ENCODE measurements at regions not wholly inside any gene's neighbourhood (a gene's known extent, or its start where the extent isn't known, plus 50 kb on each side); places are given as distances from the start of the nearest gene placed in this dataset.
"Not testable (repeated sequence)": the region's sequence is repeated elsewhere in the genome, so short reads cannot be mapped to it uniquely, and the experiment has no call there.

DNA sequence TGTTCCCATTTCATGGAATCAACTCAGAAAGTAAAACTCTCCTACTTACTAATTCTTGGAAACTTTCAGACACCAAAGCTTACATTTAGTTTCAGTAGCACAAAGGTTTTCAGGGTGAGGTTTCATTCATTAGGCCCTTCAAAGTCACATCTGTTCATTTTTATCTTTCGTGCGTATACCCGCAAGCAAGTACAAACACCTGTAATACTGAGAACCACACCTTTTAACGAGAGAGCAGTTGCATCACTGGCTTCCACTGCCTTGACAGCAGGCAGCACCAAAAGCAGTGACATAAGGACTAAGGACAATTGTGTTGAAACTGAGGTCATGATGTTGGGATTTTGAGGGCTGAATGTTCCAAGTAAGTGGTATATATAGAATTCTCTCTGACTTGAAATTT is 60.5 kb downstream of the GOLGA6L22 start:
- POLR2A ChIA-PET, H3K9me3 Mint-ChIP-seq, H3K36me3 Mint-ChIP-seq: not testable (repeated sequence)

DNA sequence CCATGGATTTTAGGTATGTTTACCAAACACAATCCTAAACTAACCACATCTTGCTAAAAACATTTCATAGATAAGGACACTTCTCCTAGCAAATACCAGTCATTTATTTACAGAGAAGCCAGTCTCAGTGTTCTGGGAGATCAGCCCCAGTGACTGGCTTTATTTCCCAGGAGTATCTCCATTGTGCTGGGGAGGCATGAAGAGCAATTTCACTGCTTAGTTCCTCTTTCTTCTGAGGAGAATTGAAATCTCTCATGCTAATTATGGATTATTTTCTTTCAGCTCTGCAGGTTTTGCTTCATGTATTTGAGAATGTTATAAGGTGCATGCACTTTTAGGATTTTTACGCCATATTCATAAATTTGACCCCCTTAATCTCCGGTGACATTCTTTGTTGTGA is 67.8 kb downstream of the GOLGA6L22 start:
- POLR2A ChIA-PET: not testable (repeated sequence)

More for the DNA sequence above, 60.5 kb downstream of the GOLGA6L22 start:
- H3K4me3 Mint-ChIP-seq, H3K4me1 Mint-ChIP-seq, H3K27ac Mint-ChIP-seq, H3K27me3 Mint-ChIP-seq, DNase-seq, ATAC-seq: not testable (repeated sequence)

DNA sequence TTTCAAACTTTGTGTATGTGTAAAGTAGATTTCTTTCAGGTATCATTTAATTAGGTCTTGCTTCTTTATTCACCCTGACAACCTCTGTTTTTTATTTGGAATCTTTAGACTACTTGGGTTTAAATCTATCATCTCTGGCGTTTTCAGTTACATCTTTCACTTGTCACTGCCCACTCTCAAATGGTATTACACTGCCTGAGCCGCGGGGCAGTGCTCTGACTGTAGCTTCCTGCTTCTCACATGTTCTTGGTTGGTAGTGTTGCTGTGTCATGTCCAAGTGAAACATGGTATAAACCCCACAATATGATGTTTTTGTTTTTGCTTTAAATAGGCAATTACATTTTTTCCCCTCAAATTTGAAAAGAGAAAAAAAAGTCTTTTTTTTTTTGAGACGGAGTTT is 68.3 kb downstream of the GOLGA6L22 start:
- H3K27ac Mint-ChIP-seq, H3K4me3 Mint-ChIP-seq, H3K36me3 Mint-ChIP-seq, H3K4me1 Mint-ChIP-seq, H3K27me3 Mint-ChIP-seq, H3K9me3 Mint-ChIP-seq, ATAC-seq, POLR2A ChIA-PET, DNase-seq: not testable (repeated sequence)

More for the DNA sequence above, 67.8 kb downstream of the GOLGA6L22 start:
- not testable (repeated sequence) for DNase-seq, H3K9me3 Mint-ChIP-seq, ATAC-seq, H3K4me1 Mint-ChIP-seq, H3K27ac Mint-ChIP-seq, H3K4me3 Mint-ChIP-seq, H3K27me3 Mint-ChIP-seq, H3K36me3 Mint-ChIP-seq

DNA sequence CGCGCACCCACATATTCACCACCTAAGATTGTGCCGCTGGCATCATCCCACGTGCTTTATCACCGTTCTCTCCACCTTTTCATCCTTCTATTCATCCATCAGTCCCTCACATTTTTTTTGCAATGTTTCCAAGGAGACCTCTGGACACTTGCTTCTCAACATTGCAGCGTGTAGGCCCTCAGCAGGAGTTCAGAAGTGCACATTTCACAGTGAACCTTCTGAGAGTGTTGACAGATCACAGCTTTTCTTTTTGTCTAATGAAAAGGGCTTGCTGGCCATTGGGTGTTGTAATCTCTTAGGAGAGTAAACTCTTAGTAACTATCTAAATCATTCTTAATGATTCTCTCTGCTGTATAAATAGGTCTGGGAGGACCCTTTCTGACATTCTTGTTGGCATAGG is 70.5 kb downstream of the GOLGA6L22 start:
- H3K27me3 Mint-ChIP-seq, H3K27ac Mint-ChIP-seq, H3K36me3 Mint-ChIP-seq, POLR2A ChIA-PET, ATAC-seq, H3K4me3 Mint-ChIP-seq, H3K4me1 Mint-ChIP-seq, H3K9me3 Mint-ChIP-seq, DNase-seq: not testable (repeated sequence)

DNA sequence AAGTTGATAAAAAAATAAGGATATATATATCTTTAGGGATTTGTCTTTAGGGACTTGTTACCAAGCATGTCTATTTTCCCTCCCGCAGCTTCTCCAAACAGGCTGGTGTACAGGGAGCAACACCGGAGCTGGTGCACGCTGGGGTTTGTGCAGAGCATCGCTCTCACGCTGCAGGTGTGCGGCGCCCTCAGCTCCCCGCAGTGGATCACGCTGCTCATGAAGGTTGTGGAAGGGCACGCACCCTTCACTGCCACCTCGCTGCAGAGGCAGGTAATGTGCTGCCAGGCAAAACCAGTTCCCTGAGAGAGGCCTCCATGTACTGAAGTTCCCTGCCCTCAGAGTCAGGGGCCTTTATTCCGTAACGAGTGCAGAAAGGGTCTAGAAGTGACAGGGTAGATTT is 101.0 kb downstream of the GOLGA6L22 start:
- H3K9me3 Mint-ChIP-seq, H3K4me3 Mint-ChIP-seq, POLR2A ChIA-PET, ATAC-seq, DNase-seq, H3K36me3 Mint-ChIP-seq, H3K27ac Mint-ChIP-seq, H3K27me3 Mint-ChIP-seq, H3K4me1 Mint-ChIP-seq: not testable (repeated sequence)

DNA sequence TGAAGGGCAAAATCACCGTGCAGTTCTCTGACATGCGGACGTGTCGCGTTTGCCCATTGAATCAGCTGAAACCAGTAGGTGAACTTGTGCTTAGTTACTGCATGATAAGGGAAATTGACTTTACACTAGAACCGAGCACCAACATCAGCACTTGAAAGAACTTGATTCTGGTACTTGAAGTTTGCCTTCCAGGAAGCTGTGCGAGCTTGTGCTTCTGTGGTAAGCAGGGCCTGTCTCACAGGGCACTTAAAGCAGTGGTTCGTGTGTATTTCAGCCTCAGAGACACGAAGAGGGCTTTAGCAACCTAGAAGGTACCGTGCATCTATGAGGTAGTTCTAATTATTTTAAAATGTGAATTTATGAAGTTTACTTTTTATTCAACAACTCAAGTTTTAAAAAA is 103.0 kb downstream of the GOLGA6L22 start:
- H3K4me3 Mint-ChIP-seq, H3K36me3 Mint-ChIP-seq, H3K27me3 Mint-ChIP-seq, H3K9me3 Mint-ChIP-seq, H3K27ac Mint-ChIP-seq, ATAC-seq, POLR2A ChIA-PET, H3K4me1 Mint-ChIP-seq, DNase-seq: not testable (repeated sequence)

DNA sequence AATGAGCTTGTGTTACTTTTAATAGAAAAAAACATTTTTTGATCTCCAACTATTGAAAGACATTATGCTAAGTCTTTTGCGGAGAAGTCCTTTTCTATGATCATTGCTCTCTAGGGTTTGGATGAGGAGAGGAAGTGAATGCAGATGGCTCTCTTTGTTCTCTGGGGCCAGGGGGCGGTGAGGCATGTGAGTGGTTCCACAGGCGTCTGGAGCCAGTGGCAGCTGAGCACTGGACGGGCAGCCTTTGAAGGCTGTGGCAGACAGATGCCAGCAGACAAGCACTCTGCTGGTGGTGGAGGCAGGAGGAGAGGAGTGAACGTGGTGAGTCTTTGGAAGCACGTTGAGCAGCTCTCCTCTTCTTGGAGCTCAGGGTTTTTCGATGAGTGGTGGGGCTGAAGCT is 107.8 kb downstream of the GOLGA6L22 start:
- H3K27me3 Mint-ChIP-seq, H3K4me1 Mint-ChIP-seq, H3K27ac Mint-ChIP-seq, H3K36me3 Mint-ChIP-seq, POLR2A ChIA-PET, H3K9me3 Mint-ChIP-seq, ATAC-seq, H3K4me3 Mint-ChIP-seq, DNase-seq: not testable (repeated sequence)

DNA sequence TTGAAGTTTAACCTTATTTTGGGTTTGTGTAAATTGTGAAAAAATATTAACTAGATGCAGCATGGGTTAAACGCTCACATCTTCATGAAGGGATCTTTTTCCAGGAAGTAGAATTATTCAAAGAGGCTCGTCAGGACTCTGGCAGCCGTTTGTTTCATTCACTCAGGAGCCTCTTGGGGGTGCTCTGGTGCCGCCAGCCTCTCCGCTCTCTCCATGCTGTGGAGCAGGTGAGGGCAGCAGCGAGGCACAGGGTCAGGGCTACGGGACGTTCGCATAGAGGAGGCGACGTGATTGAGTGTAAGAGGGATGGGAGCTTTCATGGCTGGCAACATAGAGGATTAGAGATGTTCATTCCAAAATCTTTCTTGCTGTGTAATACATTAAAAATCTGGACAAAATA is 110.8 kb downstream of the GOLGA6L22 start:
- peaks cover 0 to 13% (median 0%) of the 10 kb centered on the region in 3 donors for H3K36me3 Mint-ChIP-seq
- H3K4me1 Mint-ChIP-seq, ATAC-seq, H3K27ac Mint-ChIP-seq, H3K4me3 Mint-ChIP-seq, POLR2A ChIA-PET, H3K27me3 Mint-ChIP-seq, DNase-seq, H3K9me3 Mint-ChIP-seq: not testable (repeated sequence)

DNA sequence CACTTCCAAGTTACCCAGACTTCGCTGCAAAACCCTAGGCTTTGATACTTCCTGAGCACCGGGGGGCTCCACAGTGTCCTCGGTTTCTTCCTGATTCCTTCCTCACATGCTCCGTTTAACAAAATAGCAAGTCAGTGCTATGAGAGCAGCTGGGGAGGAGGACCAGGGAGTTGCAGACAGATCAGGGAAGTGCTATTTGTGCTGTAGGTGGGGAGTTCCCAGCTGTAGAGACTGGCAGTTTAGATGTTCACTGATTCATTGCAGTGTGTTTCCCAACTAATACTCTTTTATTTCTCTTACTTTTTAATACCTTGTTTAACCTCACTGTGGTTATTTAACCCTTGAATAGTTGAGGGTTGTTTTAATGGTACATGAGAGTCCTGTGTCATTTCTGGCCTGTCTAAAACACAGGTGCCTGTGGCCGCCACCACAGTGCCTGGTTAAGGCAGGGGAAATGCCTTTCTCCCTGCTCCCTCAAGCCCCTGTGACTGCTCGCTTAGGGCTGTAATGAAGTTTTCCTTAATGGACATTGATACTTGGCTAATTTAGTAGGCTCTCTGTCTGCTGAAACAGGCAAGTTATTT is 113.5 kb downstream of the GOLGA6L22 start:
- ATAC-seq: not testable (repeated sequence)

DNA sequence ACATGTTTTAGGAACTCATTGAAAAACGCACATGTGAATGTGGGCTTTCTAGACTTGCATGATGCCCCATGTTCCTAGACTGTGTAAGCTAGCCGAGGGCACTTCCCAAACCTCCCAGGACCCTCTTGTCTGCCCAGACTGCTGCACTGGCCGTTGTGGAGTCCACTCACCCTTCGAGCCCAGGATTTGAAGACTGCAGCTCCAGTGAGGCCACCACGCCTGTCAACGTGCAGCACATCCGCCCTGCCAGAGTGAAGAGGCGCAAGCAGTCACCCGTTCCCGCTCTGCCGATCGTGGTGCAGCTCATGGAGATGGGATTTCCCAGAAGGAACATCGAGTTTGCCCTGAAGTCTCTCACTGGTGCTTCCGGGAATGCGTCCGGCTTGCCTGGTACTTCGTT is 114.1 kb downstream of the GOLGA6L22 start:
- H3K27ac Mint-ChIP-seq, H3K4me3 Mint-ChIP-seq, DNase-seq, H3K4me1 Mint-ChIP-seq, H3K9me3 Mint-ChIP-seq, H3K27me3 Mint-ChIP-seq, ATAC-seq, POLR2A ChIA-PET: not testable (repeated sequence)
- peaks cover 0 to 12% (median 0%) of the 10 kb centered on the region in 3 donors for H3K36me3 Mint-ChIP-seq

More for the DNA sequence above, 113.5 kb downstream of the GOLGA6L22 start:
- peaks cover 0 to 12% (median 0%) of the 10 kb centered on the region in 3 donors for H3K36me3 Mint-ChIP-seq
- H3K27me3 Mint-ChIP-seq, POLR2A ChIA-PET, H3K4me3 Mint-ChIP-seq, H3K27ac Mint-ChIP-seq, H3K9me3 Mint-ChIP-seq, H3K4me1 Mint-ChIP-seq, DNase-seq: not testable (repeated sequence)

DNA sequence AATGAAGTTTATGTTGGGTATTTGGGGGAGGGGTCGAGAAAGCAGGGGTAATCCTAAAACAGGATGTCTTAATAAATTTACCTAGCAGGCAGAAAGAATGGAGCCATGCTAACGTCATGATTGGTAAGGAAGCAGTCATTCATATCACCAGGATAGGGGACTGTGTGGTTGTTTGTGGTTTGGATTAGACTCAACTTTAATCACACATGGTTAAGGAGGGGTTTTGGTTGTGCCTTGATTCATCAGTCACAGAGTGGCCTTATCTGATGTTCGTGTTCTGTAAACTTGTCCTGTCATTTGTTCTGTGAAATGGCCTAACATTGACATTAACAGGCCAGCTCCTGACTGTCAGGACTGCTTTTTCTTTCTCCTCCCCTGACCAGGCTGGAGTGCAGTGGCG is 119.1 kb downstream of the GOLGA6L22 start:
- H3K4me1 Mint-ChIP-seq, ATAC-seq, H3K27me3 Mint-ChIP-seq, H3K4me3 Mint-ChIP-seq, POLR2A ChIA-PET, H3K9me3 Mint-ChIP-seq, DNase-seq, H3K27ac Mint-ChIP-seq: not testable (repeated sequence)
- H3K36me3 Mint-ChIP-seq: peaks cover 0 to 13% (median 0%) of the 10 kb centered on the region in 3 donors

DNA sequence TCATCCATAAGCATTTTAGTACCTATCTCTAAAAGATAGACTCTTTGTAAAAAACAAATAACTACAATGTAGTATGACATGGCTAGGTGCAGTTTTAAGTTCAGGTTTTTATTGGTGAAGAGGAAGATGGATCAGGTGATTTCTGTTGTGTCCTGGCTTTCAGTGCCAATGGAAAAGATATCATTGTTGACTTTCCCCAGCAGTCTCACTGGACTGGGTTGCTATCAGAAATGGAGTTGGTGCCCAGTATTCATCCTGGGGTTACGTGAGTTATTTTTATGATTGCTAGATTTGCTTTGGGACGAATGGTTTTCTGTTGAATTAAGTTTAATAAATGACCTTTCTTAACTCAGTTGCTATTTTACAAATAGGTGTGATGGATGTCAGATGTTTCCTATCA is 120.5 kb downstream of the GOLGA6L22 start:
- ATAC-seq, H3K9me3 Mint-ChIP-seq, DNase-seq, H3K4me1 Mint-ChIP-seq, POLR2A ChIA-PET, H3K27ac Mint-ChIP-seq, H3K27me3 Mint-ChIP-seq, H3K4me3 Mint-ChIP-seq: not testable (repeated sequence)
- peaks cover 0 to 11% (median 0%) of the 10 kb centered on the region in 3 donors for H3K36me3 Mint-ChIP-seq

DNA sequence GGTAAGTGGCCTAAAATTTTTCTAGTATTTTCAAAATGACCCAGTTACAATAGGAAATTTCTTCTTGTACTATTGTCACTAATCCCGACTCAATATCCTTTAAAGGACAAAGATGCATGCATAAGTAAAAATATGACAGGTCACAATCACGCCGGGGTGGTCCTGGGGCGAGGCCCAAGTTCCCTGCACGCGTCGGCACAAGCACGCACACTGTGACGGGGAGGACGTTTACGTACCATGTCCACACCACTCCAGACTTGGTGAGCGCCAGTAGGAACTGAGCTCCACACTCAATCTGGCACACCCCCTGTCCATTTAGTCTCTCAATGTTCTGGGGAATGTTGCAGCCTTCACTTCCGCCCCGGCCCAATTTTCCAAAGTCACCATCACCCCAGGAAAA is 128.7 kb downstream of the GOLGA6L22 start:
- H3K27ac Mint-ChIP-seq, ATAC-seq, H3K27me3 Mint-ChIP-seq, H3K4me1 Mint-ChIP-seq, H3K4me3 Mint-ChIP-seq, H3K9me3 Mint-ChIP-seq, H3K36me3 Mint-ChIP-seq, POLR2A ChIA-PET, DNase-seq: not testable (repeated sequence)

DNA sequence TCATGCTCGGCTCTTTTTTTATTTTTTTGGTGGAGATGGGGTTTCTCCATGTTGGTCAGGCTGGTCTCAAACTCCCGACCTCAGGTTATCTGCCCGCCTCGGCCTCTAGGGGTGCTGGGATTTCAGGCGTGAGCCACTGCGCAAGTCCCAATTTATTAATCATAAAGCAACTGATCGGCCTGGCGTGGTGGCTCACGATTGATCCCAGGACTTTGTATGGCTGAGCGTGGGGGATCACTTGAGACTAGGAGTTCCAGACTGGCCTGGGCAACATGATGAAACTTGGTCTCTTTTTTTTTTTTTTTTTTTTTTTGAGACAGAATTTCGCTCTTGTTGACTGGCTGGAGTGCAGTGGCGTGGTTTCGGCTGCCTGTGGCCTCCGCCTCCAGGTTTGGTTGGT is 139.8 kb downstream of the GOLGA6L22 start:
- H3K4me3 Mint-ChIP-seq, H3K27ac Mint-ChIP-seq, H3K27me3 Mint-ChIP-seq, DNase-seq, H3K36me3 Mint-ChIP-seq, ATAC-seq, H3K9me3 Mint-ChIP-seq, H3K4me1 Mint-ChIP-seq, POLR2A ChIA-PET: not testable (repeated sequence)

Measured in naive thymus-derived CD8-positive, alpha-beta T cell (primary cell).